Fibroblast of peridontal ligament (primary cell): ENCODE measurements at regions not wholly inside any gene's neighbourhood (a gene's known extent, or its start where the extent isn't known, plus 50 kb on each side); places are given as distances from the start of the nearest gene placed in this dataset.

Experiments
- DNase-seq: peaks from one replicate; pipeline ENCODE4 v3.0.0-alpha.2; 2010; ENCODE audit errors: extremely low read depth

DNA sequence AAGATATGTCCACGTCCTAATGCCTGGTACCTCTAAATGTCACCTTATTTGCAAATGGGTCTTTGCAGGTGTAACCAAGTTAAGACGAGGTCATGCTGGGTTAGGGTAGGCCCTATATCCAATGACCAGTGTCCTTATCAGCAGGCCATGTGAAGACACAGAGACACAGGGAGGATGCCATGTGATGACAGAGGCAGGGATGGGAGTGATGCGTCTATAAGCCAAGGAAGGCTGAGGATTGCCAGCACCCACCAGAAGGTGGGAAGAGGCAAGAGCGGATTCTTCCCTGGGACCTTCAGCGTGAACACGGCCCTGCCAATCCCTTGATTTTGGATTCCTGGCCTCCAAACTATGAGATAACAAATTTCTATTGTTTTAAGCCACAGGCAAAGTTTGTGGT is 123.4 kb upstream of the CXCL14 start:
- no peak for DNase-seq

DNA sequence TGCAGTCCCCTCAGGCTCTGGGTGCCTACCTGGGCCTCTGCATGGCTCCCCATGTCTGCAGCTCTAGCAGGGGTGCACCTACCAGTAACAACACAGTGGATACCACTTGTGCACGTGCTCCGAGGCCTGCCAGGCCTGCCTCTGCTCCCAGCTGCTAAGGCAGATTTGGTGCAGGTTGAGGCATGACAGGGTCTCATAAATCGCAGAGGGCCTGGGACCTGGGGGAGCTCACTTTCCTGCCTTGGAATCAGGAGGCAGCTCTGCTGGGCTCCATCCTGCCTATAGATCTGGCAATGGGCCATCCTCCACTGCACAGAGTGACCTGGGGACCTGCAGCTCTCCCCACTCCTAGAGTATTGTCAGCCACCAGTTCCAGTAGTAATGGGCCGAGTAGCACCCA is 121.9 kb upstream of the CXCL14 start:
- DNase-seq = no peak

DNA sequence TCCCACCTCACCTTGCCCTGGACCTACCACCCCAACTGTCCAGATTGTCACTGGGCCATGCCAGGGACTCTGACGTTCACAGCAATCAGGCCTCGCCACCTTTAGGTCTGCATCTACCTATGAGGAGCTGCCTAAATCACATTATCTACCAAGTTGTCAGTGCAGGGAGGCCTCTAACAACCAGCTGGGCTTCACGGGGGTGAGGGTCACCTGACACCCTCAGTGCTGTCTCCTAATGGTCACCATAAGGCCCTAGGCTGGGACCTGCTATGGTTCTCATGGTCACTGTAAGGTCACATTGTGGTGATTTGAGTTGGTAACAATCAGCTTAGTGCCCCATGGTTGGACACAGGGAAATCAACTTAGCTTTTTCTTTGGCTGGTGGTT is 119.2 kb upstream of the CXCL14 start:
- no peak for DNase-seq

DNA sequence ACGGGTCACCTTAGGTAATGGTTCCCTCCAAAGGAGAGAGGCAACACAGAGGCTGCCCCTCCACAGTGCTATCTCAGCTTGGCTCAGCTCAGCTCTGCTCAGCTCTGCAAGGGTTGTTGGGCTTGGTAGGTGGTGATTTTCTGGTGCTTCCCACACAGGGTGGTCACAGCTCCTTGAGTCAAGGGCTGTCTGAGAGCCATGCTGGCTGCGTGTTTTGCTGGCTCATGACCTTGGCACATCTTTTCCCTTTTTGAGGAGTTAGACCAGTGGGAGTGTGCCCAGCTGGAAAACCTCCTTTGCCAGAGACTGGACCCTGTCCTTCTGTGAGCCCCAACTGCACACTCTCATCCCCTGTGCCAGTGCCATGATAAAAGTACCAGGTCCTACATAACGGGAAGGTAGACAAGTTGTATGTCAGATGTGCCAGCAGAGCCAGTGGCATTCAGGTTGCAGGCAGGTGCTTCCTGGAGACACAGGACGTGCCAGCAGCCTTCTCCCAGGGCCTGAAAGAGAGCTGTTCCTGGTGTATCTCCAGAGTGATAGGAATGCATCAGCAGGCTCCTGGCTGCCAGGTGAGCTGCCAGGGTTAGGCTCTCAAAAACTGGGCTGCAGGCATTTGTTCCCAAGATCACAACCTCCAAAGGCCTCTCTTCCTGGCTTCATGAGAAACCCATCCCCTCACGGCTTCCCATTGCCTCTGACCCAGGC is 118.6 kb upstream of the CXCL14 start:
- no peak for DNase-seq

DNA sequence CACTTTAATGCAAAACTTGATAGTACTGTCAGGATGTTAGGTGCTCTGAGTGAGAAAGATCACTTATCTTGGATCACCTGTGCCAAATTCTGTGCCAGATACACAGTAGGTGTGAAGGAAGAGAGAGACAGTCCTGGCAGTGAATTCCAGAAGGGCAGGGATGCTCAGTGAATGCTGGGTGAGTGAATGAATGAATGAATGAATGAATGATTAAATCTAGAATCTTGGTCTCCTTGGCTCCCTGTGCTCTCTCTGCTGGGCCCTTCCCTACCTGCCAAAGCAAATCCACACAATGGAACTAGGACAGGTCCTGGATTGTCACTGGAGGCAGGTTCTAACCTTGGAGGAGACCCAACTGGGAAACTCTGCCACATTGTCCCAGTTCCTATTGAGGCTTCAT is 117.5 kb upstream of the CXCL14 start:
- no peak for DNase-seq

DNA sequence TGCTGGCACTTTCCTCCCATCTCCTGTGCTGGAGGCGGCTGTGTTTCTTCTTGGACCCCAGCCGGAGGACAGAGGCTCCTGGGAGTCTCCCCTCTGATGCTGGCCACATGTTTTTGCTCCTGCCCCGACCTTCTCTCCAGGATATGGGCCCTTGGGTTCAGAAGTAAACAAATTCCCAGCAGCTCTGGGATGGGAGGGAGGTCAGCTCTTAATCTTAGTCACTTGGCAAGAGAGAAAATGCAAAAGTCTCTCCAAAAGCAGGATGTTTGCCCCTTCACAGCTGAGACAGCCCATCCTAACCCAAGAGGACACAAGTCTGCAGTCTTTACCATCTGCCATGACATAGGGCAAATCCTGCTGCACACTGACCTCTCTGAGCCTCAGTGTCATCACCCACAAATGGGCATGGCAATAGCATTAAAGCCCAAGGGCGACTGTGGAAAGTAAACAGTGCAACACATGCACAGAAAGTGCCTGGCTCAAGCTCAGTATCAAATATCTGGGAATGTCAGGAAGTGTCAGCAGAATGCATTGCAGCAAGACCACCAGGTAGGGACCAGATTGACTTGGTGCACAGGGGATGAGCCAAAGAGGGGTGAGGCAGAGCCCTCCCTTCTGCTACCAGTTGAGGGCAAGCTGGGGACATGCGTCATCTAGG is 117.0 kb upstream of the CXCL14 start:
- no peak for DNase-seq

DNA sequence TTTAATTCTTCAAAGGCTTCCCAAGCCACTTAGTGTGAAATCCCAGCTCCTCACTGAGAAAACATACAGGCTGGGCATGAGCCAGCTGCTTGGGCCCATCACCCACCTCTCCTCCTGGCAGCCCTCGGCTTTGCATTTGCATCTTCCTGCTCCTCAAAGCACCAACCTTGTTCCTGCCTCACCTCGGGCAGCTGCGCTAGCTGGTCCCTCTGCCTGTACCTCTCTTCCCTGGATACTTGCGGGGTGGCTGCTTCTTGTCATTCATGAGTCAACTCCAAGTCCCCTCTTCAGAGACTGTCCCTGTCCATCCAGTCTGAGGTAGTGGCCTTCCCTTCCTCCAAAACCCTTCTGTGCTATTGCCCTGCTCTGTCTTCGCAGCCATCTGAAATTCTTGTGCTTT is 116.1 kb upstream of the CXCL14 start:
- DNase-seq = no peak

DNA sequence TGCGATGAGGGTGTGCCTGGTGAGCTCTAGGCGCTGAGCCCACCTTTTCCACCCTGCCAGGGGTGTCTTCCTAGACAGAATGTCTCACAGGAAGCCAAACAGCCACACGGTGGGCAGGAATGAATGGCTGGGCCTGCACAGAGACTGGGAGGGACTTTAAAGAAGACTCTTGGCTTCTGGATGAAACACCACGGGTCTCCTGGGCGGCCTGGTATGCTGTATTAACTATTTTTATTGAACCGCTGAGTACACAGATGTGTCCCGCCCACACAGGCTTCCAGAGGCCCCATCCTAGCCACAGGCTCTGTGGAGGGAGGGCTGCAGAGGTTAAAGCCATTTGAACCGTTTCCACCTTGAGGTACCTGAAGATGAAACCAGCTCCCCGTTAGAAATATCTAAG is 115.2 kb upstream of the CXCL14 start:
- DNase-seq = no peak

DNA sequence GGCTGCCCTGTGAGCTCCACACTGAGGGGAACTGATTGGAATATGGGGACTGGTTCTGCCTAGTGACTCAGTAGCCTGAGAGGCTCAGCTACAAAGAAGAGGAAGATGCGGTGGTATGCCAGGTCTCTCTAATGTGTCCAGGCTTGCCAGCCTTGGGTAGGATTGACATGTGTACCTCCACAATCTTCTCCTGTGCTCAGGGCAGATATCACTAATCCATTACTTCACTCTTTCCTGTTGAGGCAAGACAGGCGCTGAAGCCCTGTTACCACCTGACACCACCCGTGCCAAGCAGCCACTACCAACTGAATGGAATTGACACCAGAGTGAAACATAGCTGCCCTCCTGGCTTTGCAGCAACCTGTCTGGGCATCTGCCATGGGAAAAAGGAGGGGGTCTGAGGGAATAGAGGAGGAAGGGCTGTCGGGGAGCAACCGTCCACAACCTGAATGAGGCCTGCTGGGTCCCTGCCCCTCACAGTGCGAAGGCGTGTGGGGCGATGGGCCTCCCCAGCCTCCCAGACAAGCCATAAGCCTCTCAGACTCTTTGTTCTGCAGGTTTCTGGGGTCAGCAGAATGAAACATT is 114.7 kb upstream of the CXCL14 start:
- DNase-seq = no peak

DNA sequence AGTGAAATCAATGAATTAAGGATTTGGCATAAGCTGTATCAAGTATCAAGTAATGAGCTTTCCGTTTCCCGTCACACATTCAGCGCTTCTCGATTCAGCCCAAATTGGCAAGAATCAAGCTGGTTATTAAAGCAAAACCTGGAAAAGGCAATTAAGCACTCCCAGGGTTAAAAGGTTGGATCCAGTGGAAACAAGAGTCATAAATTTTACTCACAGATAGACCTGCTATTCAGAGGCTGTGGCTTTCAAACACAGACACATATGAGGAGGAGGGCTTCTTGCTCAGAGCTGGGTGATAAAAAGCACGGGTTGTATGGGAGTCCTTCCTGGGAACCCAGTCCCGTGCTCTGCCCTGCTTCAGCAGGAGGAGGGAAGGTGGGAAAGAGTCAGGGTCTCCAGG is 112.3 kb upstream of the CXCL14 start:
- DNase-seq = no peak

DNA sequence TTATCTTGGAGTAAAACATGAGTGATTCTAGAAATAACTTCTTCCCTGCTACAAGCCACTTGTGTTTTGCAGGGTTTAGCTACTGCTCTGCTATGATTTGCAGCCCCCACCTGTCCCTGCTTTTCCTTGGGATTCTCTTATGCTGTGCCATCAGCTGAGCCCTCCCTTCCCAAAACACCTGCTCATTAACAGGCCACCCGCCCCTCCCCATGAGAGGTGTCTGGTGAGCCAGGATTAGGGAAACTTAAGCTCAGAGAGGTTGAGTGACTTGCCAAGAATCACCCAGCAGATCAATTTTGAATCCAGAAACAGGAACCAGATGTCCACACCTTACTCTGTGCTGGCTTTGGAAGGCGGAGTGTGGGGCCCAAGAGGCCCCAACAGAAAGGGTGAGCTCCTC is 111.7 kb upstream of the CXCL14 start:
- DNase-seq = no peak

DNA sequence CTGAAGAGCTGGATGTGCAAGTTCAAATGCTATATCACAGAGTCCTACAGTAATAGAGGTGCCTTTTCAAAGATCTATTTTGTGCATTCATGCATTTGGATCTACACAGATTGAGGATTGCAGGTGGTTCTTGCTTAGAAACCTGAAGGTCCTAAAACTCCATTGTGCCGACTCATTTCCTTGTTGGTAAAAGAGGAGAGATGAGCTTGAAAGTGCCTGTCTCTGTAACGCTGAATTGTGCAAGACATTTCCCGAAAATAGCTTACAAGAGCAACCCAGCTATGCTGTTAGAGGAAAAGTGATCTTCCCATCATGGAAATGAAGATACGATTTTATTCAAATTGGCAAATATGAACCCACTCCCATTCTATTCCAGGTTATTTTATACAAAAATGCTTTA is 110.7 kb upstream of the CXCL14 start:
- no peak for DNase-seq

DNA sequence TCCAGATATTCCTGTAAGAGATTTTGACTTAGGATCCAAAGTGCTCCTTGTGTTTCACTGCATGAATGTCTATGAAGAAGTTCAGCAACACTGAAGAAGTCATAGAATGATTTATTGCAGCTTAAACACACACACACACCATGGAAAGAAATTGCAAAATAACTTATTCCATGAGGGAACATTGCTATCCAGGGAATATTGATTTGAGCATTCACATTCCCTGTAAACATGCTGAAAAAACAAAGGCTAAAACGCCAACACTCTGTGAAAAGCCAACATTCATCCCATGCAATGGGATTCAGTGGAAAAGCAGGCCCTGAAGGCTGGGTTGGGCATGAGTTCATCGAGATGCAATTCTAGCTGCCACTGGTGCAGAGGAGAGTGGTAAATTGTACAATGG is 109.6 kb upstream of the CXCL14 start:
- DNase-seq = no peak

DNA sequence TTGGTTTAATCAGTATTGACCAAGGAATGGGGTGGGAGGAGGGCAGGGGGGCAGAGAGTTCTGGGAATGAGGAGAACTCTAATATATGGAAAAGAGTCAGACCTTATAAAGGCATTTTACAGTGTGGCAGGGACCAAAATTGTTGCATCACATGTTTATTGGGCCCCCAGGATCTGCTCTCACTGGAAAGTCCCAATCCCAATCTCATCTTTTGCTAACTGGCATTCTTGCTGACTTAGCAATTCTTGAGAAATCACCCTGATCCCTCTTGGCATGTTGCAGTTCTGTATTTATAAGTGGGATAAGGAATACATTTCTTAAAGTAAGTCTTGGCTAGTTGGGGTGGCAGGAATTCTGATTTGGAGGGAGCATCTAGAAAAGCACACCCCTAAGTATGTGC is 104.4 kb upstream of the CXCL14 start:
- no peak for DNase-seq

DNA sequence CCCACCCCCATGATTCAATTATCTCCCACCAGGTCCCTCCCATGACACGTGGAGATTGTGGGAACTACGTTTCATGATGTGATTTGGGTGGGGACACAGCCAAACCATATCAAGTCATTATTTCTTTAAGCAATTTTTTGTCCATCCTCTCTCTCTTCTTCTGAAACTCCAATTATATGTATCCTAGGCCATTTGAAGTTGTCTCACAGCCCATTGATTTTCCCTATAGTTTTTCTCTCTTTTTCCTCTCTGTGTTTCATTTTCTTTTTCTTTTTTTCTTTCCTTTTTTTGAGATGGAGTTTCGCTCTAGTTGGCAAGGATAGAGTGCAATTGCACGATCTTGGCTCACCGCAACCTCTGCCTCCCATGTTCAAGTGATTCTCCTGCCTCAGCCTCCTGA is 101.9 kb upstream of the CXCL14 start:
- DNase-seq = no peak

DNA sequence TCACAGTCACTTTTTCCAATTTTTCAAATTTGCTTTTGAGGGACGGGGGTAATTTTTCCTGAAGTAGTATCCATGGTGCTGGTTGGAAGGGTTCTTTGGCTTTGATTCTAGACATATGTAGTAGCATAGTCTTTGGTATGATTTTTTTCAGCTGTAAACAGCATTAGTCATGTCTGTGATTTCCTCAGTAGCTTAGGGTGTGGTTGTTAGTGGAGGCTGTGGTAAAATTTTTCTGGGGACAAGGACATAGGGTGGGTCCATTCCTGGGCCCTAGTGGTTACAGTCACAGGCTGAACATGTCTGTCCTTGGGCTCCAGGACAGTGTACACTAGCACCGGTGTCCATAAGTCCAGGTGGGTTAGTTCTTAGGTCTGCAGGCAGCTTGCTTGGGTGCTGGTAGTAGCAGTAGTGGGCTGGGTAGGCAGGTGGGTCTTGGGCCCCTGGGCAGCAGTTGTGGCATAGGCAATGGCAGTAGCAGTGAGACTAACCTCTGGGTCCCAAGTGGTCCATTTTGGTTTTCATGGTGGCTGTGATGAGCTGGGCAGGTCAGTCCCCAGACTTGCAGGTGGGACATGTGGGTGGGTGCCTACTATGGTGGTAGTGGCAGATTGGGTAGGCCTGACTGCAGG is 100.0 kb upstream of the CXCL14 start:
- no peak for DNase-seq

DNA sequence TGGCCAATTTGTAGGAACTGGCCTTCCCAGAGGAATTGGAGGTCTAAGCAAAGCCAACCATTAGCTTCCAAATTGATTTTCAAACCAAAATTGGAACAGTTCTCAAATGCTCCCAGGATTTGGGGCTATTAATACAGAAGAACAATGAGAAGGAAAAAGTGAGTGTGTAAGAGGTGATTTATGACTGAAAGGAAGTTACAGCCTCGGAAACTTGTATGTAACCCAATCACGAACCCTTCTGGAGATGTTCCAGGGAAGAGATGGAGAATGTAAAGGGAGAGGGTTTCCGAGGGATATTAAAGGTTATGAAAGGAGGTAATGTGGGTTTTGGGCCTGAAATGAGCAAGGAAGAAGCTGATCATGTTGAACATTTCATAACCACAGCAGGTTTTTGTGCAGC is 93.2 kb upstream of the CXCL14 start:
- DNase-seq = no peak

DNA sequence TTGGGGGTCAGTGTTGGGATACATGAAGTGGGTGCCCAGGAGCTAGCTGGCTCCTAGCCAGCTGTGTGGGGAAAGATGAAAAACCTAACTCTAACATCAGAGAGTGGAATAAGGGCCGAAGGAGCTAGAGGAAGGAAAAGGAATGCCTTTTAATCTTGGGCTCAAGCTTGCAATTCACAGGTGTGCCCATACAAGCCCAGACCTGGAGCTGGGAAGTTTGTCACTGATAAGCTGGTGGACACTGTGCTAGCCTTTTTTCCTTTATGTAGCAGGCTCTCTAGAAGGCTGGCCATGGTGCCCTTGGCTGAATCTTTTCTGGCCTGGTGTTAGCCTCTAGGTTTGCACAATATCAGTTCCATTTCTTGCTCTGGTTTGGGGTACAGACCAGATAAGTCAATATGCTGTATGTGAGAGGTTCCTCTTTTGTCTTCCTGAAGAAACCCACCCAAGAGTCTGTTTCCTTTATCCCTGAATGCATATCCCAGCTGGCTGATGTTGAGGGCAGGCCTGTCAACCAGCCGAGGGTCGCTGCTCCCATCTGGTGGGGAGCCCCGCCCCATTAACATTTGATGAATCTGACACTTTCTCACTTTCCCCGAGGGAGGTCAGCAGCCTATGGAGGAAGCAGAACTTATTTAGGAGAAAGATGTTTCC is 92.4 kb upstream of the CXCL14 start:
- no peak for DNase-seq

DNA sequence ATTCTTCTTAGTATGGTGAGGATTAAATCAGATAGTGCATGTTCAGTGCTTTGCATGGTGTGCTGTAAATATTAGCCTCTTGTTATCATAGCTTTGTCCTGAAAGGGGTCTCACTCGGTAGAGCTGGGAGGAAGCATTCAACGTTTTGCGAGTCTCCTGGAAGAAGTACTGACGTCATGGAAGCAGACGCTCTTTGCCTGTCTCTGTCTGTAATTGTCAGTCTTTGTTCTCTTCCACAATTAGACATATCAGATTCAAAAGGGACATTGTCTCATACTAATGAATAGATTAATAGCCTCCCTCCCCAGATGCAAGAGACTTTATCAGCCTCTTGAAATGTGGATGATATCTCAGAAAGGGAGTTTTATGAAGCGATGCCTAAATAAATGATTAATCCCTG is 91.8 kb upstream of the CXCL14 start:
- DNase-seq = no peak

DNA sequence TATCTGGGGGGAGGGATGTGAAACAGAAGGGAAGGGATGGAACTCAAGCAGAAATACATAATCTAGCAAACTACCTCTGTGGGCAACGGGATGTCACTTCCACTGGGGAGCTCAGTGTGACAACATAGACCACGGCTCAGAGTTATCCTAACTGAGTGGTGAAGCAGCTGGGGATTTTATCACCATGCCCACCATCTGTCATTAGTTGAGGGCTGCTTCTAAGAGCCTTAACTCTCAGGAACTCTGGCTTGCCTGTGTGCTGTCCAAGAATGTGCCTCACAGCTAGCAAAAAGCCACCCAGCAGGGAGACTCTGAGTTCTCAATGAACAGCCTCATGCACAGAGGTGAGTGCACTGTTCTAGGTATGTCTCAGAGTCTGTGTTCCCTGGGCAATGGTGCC is 90.6 kb upstream of the CXCL14 start:
- DNase-seq = no peak

DNA sequence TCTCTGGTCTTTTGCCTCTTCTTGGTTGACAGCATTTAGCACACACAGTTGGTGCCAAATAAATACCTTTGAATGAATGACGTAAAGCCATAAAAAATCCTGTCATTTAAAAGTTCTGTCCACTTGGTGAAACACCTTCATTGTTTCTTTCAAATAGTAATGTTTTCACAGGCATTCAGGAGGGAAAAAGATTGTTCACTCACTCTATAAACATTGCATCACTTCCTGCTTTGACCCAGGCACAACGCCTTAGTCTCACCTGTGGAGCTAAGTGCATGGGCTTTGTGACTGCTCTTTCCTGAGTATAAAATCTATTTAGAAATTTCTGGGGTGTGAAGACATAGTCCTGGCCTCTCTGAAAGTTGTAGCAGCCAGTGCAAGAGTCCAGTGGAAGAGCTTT is 88.9 kb upstream of the CXCL14 start:
- DNase-seq = no peak

DNA sequence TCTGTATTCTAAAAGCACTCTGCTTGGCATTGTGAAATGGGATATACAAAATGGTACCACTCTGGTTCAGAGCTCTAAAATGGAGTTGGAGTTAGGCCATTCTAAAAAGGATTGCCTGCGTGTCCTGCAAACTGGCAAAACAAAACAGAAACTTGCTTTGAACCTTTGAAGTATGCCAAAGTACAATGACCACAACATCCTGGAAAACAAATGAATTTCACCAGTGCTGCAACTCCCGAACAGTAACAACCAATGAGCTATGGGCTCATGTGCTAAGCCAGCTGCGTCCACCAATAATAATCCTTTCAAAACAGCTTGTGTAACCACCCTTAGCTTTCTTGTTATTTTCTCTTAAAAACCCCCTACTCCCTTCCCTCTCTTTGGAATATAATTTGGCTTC is 88.4 kb upstream of the CXCL14 start:
- no peak for DNase-seq

DNA sequence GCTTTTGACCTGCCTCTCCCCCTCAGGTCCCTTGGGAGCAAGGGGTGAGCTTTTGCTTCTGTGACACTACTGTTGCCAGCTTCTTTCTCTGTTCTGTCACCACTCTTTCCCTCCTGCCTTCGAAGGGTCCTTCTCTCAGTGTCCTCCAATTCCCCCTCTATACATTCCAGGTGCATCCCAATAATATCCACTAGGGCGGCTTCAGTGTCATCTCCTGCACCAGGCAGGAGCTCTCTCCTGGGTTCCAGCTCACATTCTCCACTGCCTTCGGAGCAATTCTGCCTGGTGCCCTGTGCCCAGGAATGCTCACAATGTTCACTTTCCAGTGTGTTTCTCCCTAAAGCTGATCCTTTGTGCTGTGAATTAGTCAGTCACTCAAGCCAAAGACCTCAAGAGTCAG is 83.9 kb upstream of the CXCL14 start:
- no peak for DNase-seq
